ENCODE measurements at regions not wholly inside any gene's neighbourhood (a gene's known extent, or its start where the extent isn't known, plus 50 kb on each side); places are given as distances from the start of the nearest gene placed in this dataset.

GRCh38 chr1:87219141-87219540 is 109.5 kb upstream of the LMO4 start:
- Histone ChIP-seq H3K4me3 (ENCODE audit: insufficient read depth, low read depth, low read length) (no peak overlapping the region), H3K27ac (ENCODE audit: insufficient read depth, low read depth, low read length, poor library complexity, severe bottlenecking) (no peak overlapping the region), H3K36me3 (ENCODE audit: control insufficient read depth, insufficient read depth, low read length) (no peaks in the 10 kb centered on the region), H3K9me3 (ENCODE audit: control insufficient read depth, low read length) (no peaks in the 10 kb centered on the region), H3K4me1 (ENCODE audit: control insufficient read depth, insufficient read depth, low read length) (no peaks in the 10 kb centered on the region), H3K27me3 (ENCODE audit: control insufficient read depth, insufficient read depth, low read length, poor library complexity, severe bottlenecking) (no peaks in the 10 kb centered on the region)
- 88 to 90% methylated on average over 1 of the region's 1 CpG for WGBS, 2 experiments

GRCh38 chr1:87219626-87220025 is 109.1 kb upstream of the LMO4 start:
- Histone ChIP-seq H3K36me3 (ENCODE audit: control insufficient read depth, insufficient read depth, low read length) (no peaks in the 10 kb centered on the region), H3K4me1 (ENCODE audit: control insufficient read depth, insufficient read depth, low read length) (no peaks in the 10 kb centered on the region), H3K9me3 (ENCODE audit: control insufficient read depth, low read length) (no peaks in the 10 kb centered on the region), H3K4me3 (ENCODE audit: insufficient read depth, low read depth, low read length) (no peak overlapping the region), H3K27me3 (ENCODE audit: control insufficient read depth, insufficient read depth, low read length, poor library complexity, severe bottlenecking) (no peaks in the 10 kb centered on the region), H3K27ac (ENCODE audit: insufficient read depth, low read depth, low read length, poor library complexity, severe bottlenecking) (no peak overlapping the region)
- 95 to 97% methylated on average over 3 to 4 of the region's 4 CpGs for WGBS, 2 experiments

DNA sequence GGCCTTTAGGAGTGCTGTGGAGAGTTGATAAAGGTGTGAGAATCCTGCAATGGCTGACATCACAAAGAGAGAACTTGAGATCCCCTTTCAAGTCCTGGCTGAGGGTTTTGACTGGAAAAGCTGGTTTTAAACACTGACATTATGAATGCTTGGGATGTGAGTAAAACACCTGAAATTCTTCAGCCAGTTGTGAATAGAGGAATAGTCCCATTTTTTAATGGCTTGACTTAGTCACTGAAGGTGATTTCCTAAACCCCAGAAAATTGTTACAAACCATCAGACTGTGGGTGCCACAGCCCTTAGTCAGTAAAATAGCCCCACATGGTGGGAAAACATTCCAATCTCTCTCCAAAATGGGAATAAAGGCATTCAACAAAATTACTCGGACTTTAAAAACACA is 107.7 kb upstream of the LMO4 start:
- Histone ChIP-seq H3K27me3 (ENCODE audit: control insufficient read depth, insufficient read depth, low read length, poor library complexity, severe bottlenecking) (no peaks in the 10 kb centered on the region), H3K9me3 (ENCODE audit: control insufficient read depth, low read length) (no peaks in the 10 kb centered on the region), H3K36me3 (ENCODE audit: control insufficient read depth, insufficient read depth, low read length) (no peaks in the 10 kb centered on the region), H3K4me3 (ENCODE audit: insufficient read depth, low read depth, low read length) (no peak overlapping the region), H3K4me1 (ENCODE audit: control insufficient read depth, insufficient read depth, low read length) (peaks cover 2% of the 10 kb centered on the region), H3K27ac (ENCODE audit: insufficient read depth, low read depth, low read length, poor library complexity, severe bottlenecking) (no peak overlapping the region)
- 80 to 90% methylated on average over 1 of the region's 1 CpG for WGBS, 2 experiments

DNA sequence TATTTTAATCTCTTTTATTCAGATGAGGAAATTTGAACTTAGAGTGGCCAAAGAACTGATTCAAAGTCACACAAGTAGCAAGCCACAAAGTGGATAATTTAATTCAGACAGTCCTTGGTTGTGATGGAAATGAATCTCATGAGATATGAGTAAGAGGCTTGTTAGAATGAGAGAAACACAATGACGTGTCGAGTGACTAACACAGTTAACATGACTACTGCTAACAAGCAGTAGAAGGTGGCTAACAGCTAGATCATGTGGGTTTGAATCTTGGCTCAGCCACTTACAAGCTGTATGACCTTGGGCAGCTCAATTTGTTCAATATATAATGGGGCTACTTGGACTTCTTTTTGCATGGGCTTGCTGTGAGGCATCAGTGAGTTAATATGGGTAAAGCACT is 104.5 kb upstream of the LMO4 start:
- Histone ChIP-seq H3K27ac (ENCODE audit: insufficient read depth, low read depth, low read length, poor library complexity, severe bottlenecking) (no peak overlapping the region), H3K9me3 (ENCODE audit: control insufficient read depth, low read length) (no peaks in the 10 kb centered on the region), H3K4me1 (ENCODE audit: control insufficient read depth, insufficient read depth, low read length) (peaks cover 5% of the 10 kb centered on the region), H3K36me3 (ENCODE audit: control insufficient read depth, insufficient read depth, low read length) (no peaks in the 10 kb centered on the region), H3K4me3 (ENCODE audit: insufficient read depth, low read depth, low read length) (no peak overlapping the region), H3K27me3 (ENCODE audit: control insufficient read depth, insufficient read depth, low read length, poor library complexity, severe bottlenecking) (no peaks in the 10 kb centered on the region)
- WGBS, 2 experiments: 96% methylated on average over 2 of the region's 2 CpGs

DNA sequence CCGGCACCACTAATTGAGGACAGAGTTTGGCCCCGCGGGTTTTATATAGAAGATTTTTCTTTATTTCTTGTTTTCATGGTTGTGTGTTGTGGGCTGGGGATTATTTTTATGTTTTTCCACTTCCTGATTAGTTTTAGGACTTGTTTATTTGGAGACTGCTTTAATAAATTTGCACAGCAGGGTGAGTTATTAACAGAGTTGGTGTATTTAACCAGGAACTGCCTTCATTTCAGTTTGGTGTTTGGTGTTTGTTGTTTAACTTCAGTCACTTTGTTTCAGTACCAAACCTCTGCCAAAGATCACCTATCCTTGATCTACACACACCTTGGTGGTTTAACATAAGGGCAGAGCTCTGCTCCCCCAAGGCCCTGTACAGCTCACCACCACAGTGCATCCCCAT is 103.5 kb upstream of the LMO4 start:
- peaks cover 5% of the 10 kb centered on the region for H3K4me1 ChIP-seq (ENCODE audit: control insufficient read depth, insufficient read depth, low read length)

GRCh38 chr1:87226341-87226760 is 102.3 kb upstream of the LMO4 start:
- Histone ChIP-seq H3K36me3 (ENCODE audit: control insufficient read depth, insufficient read depth, low read length) (no peaks in the 10 kb centered on the region), H3K4me3 (ENCODE audit: insufficient read depth, low read depth, low read length) (no peak overlapping the region), H3K27ac (ENCODE audit: insufficient read depth, low read depth, low read length, poor library complexity, severe bottlenecking) (no peak overlapping the region), H3K9me3 (ENCODE audit: control insufficient read depth, low read length) (no peaks in the 10 kb centered on the region), H3K27me3 (ENCODE audit: control insufficient read depth, insufficient read depth, low read length, poor library complexity, severe bottlenecking) (no peaks in the 10 kb centered on the region), H3K4me1 (ENCODE audit: control insufficient read depth, insufficient read depth, low read length) (peaks cover 5% of the 10 kb centered on the region)
- 69 to 76% methylated on average over 8 of the region's 8 CpGs for WGBS, 2 experiments

More for the DNA sequence above, 103.5 kb upstream of the LMO4 start:
- no peak overlapping the region for H3K27ac ChIP-seq (ENCODE audit: insufficient read depth, low read depth, low read length, poor library complexity, severe bottlenecking)
- no peaks in the 10 kb centered on the region for H3K9me3 ChIP-seq (ENCODE audit: control insufficient read depth, low read length)
- WGBS, 2 experiments: 98 to 100% methylated on average over 3 of the region's 3 CpGs
- no peak overlapping the region for H3K4me3 ChIP-seq (ENCODE audit: insufficient read depth, low read depth, low read length)
- no peaks in the 10 kb centered on the region for H3K36me3 ChIP-seq (ENCODE audit: control insufficient read depth, insufficient read depth, low read length)
- H3K27me3 ChIP-seq (ENCODE audit: control insufficient read depth, insufficient read depth, low read length, poor library complexity, severe bottlenecking): no peaks in the 10 kb centered on the region

DNA sequence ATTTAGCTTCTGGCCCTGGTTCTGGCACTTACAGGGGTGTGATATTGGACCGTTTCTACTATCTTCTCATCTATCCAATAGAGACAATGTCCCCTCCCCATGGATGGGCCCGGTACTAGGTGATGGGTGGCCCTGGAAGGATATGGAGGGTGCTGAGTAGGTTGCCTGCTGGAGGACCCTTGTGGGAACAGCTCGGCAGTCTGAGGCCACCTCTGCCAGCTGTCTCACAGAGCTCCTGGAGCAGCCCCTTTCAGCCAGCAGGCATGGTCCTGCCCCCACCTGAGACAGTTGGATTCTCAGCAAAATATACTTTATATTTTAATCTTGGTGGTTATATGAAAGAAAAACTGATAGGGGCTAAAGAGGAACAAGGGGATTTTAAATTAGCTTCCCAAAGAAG is 101.0 kb upstream of the LMO4 start:
- WGBS, 2 experiments: 90% methylated on average over 2 to 3 of the region's 3 CpGs
- Histone ChIP-seq H3K36me3 (ENCODE audit: control insufficient read depth, insufficient read depth, low read length) (no peaks in the 10 kb centered on the region), H3K4me3 (ENCODE audit: insufficient read depth, low read depth, low read length) (no peak overlapping the region), H3K27ac (ENCODE audit: insufficient read depth, low read depth, low read length, poor library complexity, severe bottlenecking) (no peak overlapping the region), H3K9me3 (ENCODE audit: control insufficient read depth, low read length) (no peaks in the 10 kb centered on the region), H3K4me1 (ENCODE audit: control insufficient read depth, insufficient read depth, low read length) (peaks cover 5% of the 10 kb centered on the region), H3K27me3 (ENCODE audit: control insufficient read depth, insufficient read depth, low read length, poor library complexity, severe bottlenecking) (no peaks in the 10 kb centered on the region)

- Histone ChIP-seq H3K9me3 (ENCODE audit: control insufficient read depth, low read length) (no peaks in the 10 kb centered on the region), H3K36me3 (ENCODE audit: control insufficient read depth, insufficient read depth, low read length) (no peaks in the 10 kb centered on the region), H3K27ac (ENCODE audit: insufficient read depth, low read depth, low read length, poor library complexity, severe bottlenecking) (no peak overlapping the region), H3K4me3 (ENCODE audit: insufficient read depth, low read depth, low read length) (no peak overlapping the region), H3K4me1 (ENCODE audit: control insufficient read depth, insufficient read depth, low read length) (peaks cover 5% of the 10 kb centered on the region), H3K27me3 (ENCODE audit: control insufficient read depth, insufficient read depth, low read length, poor library complexity, severe bottlenecking) (no peaks in the 10 kb centered on the region)
- WGBS, 2 experiments: 97 to 100% methylated on average over 2 of the region's 2 CpGs
Observed at GRCh38 chr1:87230501-87230900, 98.2 kb upstream of the LMO4 start.

- Histone ChIP-seq H3K27me3 (ENCODE audit: control insufficient read depth, insufficient read depth, low read length, poor library complexity, severe bottlenecking) (no peaks in the 10 kb centered on the region), H3K27ac (ENCODE audit: insufficient read depth, low read depth, low read length, poor library complexity, severe bottlenecking) (no peak overlapping the region), H3K4me3 (ENCODE audit: insufficient read depth, low read depth, low read length) (no peak overlapping the region), H3K4me1 (ENCODE audit: control insufficient read depth, insufficient read depth, low read length) (no peaks in the 10 kb centered on the region), H3K36me3 (ENCODE audit: control insufficient read depth, insufficient read depth, low read length) (no peaks in the 10 kb centered on the region), H3K9me3 (ENCODE audit: control insufficient read depth, low read length) (no peaks in the 10 kb centered on the region)
- 94 to 95% methylated on average over 8 of the region's 8 CpGs for WGBS, 2 experiments
Observed at GRCh38 chr1:87231703-87232367, 96.8 kb upstream of the LMO4 start.

DNA sequence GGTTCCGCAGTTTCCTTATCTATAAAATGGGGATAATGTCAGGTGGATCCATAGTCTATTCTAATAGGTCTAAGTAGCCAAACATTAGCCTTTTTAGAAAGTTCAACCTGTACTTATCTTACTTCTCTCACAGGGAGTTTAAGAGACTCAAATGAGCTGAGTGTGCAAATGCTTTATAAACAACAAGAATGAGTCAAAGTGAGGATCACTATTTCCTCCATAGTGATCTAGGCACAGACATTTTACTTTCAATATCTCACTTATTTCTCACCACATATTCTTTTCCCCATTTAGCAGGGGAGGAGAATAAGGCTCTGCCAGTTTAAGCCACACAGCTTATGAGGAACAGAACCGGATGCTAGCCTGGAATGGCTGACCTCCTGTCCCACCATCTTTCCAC is 92.1 kb upstream of the LMO4 start:
- H3K4me3 ChIP-seq (ENCODE audit: insufficient read depth, low read depth, low read length): no peak overlapping the region
- H3K27me3 ChIP-seq (ENCODE audit: control insufficient read depth, insufficient read depth, low read length, poor library complexity, severe bottlenecking): no peaks in the 10 kb centered on the region
- H3K36me3 ChIP-seq (ENCODE audit: control insufficient read depth, insufficient read depth, low read length): no peaks in the 10 kb centered on the region
- 94 to 100% methylated on average over 2 of the region's 2 CpGs for WGBS, 2 experiments
- no peaks in the 10 kb centered on the region for H3K4me1 ChIP-seq (ENCODE audit: control insufficient read depth, insufficient read depth, low read length)
- H3K27ac ChIP-seq (ENCODE audit: insufficient read depth, low read depth, low read length, poor library complexity, severe bottlenecking): no peak overlapping the region
- no peaks in the 10 kb centered on the region for H3K9me3 ChIP-seq (ENCODE audit: control insufficient read depth, low read length)
